Astrocyte (in vitro differentiated cells and primary cell): ENCODE measurements at regions not wholly inside any gene's neighbourhood (a gene's known extent, or its start where the extent isn't known, plus 50 kb on each side); places are given as distances from the start of the nearest gene placed in this dataset.

Source experiments
- EZH2 ChIP-seq: IDR thresholded peaks from 2 replicates; pipeline ENCODE4 v1.6.1; 2012; ENCODE audit warnings: mild to moderate bottlenecking, low read length, inconsistent platforms; ENCODE audit not compliant: insufficient read depth
- TF ChIP-seq, protein P1 (sequence below): IDR thresholded peaks from 2 replicates; pipeline ENCODE4 v1.5.1; 2011; ENCODE audit warnings: low read depth, mild to moderate bottlenecking, inconsistent platforms, low read length, moderate library complexity; ENCODE audit not compliant: insufficient read depth

DNA sequence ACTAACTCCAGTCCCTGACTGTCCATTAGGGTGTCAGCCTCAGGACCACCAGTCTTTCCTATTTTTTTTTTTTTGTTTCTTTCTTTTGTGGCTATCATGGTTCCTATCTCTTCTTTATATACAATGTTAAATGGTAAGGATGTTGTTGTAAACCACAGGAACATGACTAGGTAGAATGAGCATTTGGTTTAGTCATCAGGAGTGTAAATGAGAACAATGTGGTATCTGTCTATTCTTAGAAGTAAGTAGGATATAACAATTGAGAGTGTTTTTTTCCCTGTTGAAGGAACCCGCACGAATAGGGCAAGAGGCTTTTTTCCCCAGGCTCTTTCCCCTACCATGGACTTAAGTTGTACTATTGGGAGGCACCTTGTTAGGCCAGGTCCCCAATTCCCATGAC, 880.3 kb upstream of the GBE1 start:
- TF ChIP-seq, protein P1, sequence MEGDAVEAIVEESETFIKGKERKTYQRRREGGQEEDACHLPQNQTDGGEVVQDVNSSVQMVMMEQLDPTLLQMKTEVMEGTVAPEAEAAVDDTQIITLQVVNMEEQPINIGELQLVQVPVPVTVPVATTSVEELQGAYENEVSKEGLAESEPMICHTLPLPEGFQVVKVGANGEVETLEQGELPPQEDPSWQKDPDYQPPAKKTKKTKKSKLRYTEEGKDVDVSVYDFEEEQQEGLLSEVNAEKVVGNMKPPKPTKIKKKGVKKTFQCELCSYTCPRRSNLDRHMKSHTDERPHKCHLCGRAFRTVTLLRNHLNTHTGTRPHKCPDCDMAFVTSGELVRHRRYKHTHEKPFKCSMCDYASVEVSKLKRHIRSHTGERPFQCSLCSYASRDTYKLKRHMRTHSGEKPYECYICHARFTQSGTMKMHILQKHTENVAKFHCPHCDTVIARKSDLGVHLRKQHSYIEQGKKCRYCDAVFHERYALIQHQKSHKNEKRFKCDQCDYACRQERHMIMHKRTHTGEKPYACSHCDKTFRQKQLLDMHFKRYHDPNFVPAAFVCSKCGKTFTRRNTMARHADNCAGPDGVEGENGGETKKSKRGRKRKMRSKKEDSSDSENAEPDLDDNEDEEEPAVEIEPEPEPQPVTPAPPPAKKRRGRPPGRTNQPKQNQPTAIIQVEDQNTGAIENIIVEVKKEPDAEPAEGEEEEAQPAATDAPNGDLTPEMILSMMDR = no peak
- no peak for TF ChIP-seq EZH2
